NCI-H146 treated with DMSO at 0.1 percent for 48 hours (cell line): ENCODE measurements at regions not wholly inside any gene's neighbourhood (a gene's known extent, or its start where the extent isn't known, plus 50 kb on each side); places are given as distances from the start of the nearest gene placed in this dataset.
"Not testable (repeated sequence)": the region's sequence is repeated elsewhere in the genome, so short reads cannot be mapped to it uniquely, and the experiment has no call there.

Source experiments
- DNase-seq: peaks from one replicate; lab custom pipeline; 2025; ENCODE audit not compliant: unreplicated experiment; lab: John Stamatoyannopoulos, UW

- DNase-seq = no peak
Measured at GRCh38 chr3:34571714-34572113, 773.3 kb downstream of the PDCD6IP start.

- no peak for DNase-seq
Measured at GRCh38 chr3:34575776-34576175, 777.3 kb downstream of the PDCD6IP start.

- no peak for DNase-seq
Measured at GRCh38 chr3:34582055-34582454, 783.6 kb downstream of the PDCD6IP start.

- DNase-seq = no peak
Measured at GRCh38 chr3:34583451-34583850, 785.0 kb downstream of the PDCD6IP start.

GRCh38 chr3:34584971-34585370 lies 786.5 kb downstream of the PDCD6IP start:
- DNase-seq = no peak

GRCh38 chr3:34599595-34599994 lies 801.2 kb downstream of the PDCD6IP start:
- no peak for DNase-seq

- DNase-seq = no peak
Measured at GRCh38 chr3:34619990-34620389, 821.6 kb downstream of the PDCD6IP start.

- DNase-seq = no peak
Measured at GRCh38 chr3:34626699-34627098, 828.3 kb downstream of the PDCD6IP start.

GRCh38 chr3:34634939-34635338 lies 836.5 kb downstream of the PDCD6IP start:
- DNase-seq = no peak

- DNase-seq = no peak
Measured at GRCh38 chr3:34635352-34635850, 837.0 kb downstream of the PDCD6IP start.

- peak; percentile 15 for DNase-seq
Measured at GRCh38 chr3:34646911-34647460, 848.6 kb downstream of the PDCD6IP start.

GRCh38 chr3:34650131-34650530 lies 851.7 kb downstream of the PDCD6IP start:
- DNase-seq = no peak

- no peak for DNase-seq
Measured at GRCh38 chr3:34668915-34669314, 870.5 kb downstream of the PDCD6IP start.

- no peak for DNase-seq
Measured at GRCh38 chr3:34669490-34669889, 871.1 kb downstream of the PDCD6IP start.

- DNase-seq = no peak
Measured at GRCh38 chr3:34675383-34676120, 877.1 kb downstream of the PDCD6IP start.

GRCh38 chr3:34676436-34676835 lies 878.0 kb downstream of the PDCD6IP start:
- DNase-seq = no peak

- DNase-seq = no peak
Measured at GRCh38 chr3:34678575-34678974, 880.1 kb downstream of the PDCD6IP start.

- DNase-seq = not testable (repeated sequence)
Measured at GRCh38 chr3:34679055-34679454, 880.6 kb downstream of the PDCD6IP start.

GRCh38 chr3:34683851-34684250 lies 885.4 kb downstream of the PDCD6IP start:
- DNase-seq = peak; percentile 5

- no peak for DNase-seq
Measured at GRCh38 chr3:34686541-34686940, 888.1 kb downstream of the PDCD6IP start.

GRCh38 chr3:34687671-34688070 lies 889.2 kb downstream of the PDCD6IP start:
- no peak for DNase-seq

- DNase-seq = no peak
Measured at GRCh38 chr3:34696831-34697230, 898.4 kb downstream of the PDCD6IP start.

GRCh38 chr3:34703053-34703452 lies 904.6 kb downstream of the PDCD6IP start:
- no peak for DNase-seq
